OCI-LY7 (cell line): ENCODE measurements at regions not wholly inside any gene's neighbourhood (a gene's known extent, or its start where the extent isn't known, plus 50 kb on each side); places are given as distances from the start of the nearest gene placed in this dataset.

ENCODE experiments used
- CTCF ChIP-seq: fragments of 200-600 bp; sonication (generic); conservative IDR thresholded peaks from 2 replicates; pipeline ENCODE4 v1.5.1; 2014; ENCODE audit warnings: mild to moderate bottlenecking, antibody characterized with exemption, low read length, moderate library complexity, mixed read lengths
- EZH2phosphoT487 ChIP-seq: fragments of 200-600 bp; sonication (generic); IDR thresholded peaks from 2 replicates; pipeline ENCODE4 v1.6.1; 2018; ENCODE audit warnings: low read depth, borderline replicate concordance, mild to moderate bottlenecking, mixed run types, antibody characterized with exemption, low read length, moderate library complexity, mixed read lengths

- TF ChIP-seq CTCF (no peak), EZH2phosphoT487 (no peak)
Measured at GRCh38 chr18:73421010-73421409, 553.2 kb upstream of the NETO1 start.
